Psoas muscle (tissue), 7 donors: ENCODE measurements at regions not wholly inside any gene's neighbourhood (a gene's known extent, or its start where the extent isn't known, plus 50 kb on each side); places are given as distances from the start of the nearest gene placed in this dataset.

Source experiments
- ATAC-seq, 4 donors: fragments of 200-7000 bp; cut with Tn5 transposase; one replicate each; pipeline ENCODE4 v1.9.1; 2020; ENCODE audit warnings: moderate library complexity in 3 of 4, mild to moderate bottlenecking in 2 of 4
- DNase-seq, 2 donors: peaks; one replicate each; pipeline ENCODE4 v3.0.0-alpha.2; 2020
- H3K27ac ChIP-seq: fragments of 200-600 bp; one replicate; pipeline ENCODE4 v1.8.0; 2022
- H3K27me3 ChIP-seq, 3 donors: fragments of 200-600 bp in 1 of 3; one replicate each; pipeline versions ENCODE4 v1.6.1 to v1.8.0; 2013 to 2022; ENCODE audit warnings: low read length in 2 of 3, mild to moderate bottlenecking in 2 of 3, moderate library complexity in 1 of 3; ENCODE audit not compliant: insufficient read depth in 3 of 3
- H3K36me3 ChIP-seq, 2 donors: fragments of 200-600 bp in 1 of 2; one replicate each; pipeline versions ENCODE4 v1.6.1 to v1.8.0; 2013 to 2022; ENCODE audit warnings: low read depth in 1 of 2, mild to moderate bottlenecking in 1 of 2, moderate library complexity in 1 of 2; ENCODE audit not compliant: insufficient read depth in 1 of 2
- H3K4me1 ChIP-seq: fragments of 200-600 bp; one replicate; pipeline ENCODE4 v1.8.0; 2022
- H3K4me3 ChIP-seq: fragments of 200-600 bp; one replicate; pipeline ENCODE4 v1.8.0; 2022; ENCODE audit warnings: mild to moderate bottlenecking
- H3K9me3 ChIP-seq: fragments of 200-600 bp; one replicate; pipeline ENCODE4 v1.8.0; 2022
- WGBS, 3 donors: extraction: QIAGEN DNeasy Blood & Tissue Kit; methylation state at CpG; one replicate each; pipeline versions ENCODE4 v1.1.6 to v1.1.7; 2013; 5-methylcytosine and 5-hydroxymethylcytosine counted together
- intact Hi-C, 2 donors: fragments of 100-400 bp; cut with DNase I; formaldehyde crosslinking; loops; one replicate each; pipeline versions ENCODE4 v1.11.0 to v1.14.2; 2022
- TF ChIP-seq, protein P1 (sequence below): fragments of 200-600 bp; IDR thresholded peaks from one replicate; pipeline ENCODE4 v1.8.0; 2022; ENCODE audit warnings: antibody characterized with exemption
- donor health status: healthy with polysubstance abuse.
- donor health status: DM: no; HTN: no; CAD: no; lungs with moderate emphysema.
- donor health status: Bipolar disorder and iron deficiency.
- donor health status: healthy.
- donor health status: DM: yes; HTN: yes; CAD: no.
- donor health status: DM: no; HTN: no; CAD: no.
- donor health status: DM: yes; HTN: yes; CAD: no.

DNA sequence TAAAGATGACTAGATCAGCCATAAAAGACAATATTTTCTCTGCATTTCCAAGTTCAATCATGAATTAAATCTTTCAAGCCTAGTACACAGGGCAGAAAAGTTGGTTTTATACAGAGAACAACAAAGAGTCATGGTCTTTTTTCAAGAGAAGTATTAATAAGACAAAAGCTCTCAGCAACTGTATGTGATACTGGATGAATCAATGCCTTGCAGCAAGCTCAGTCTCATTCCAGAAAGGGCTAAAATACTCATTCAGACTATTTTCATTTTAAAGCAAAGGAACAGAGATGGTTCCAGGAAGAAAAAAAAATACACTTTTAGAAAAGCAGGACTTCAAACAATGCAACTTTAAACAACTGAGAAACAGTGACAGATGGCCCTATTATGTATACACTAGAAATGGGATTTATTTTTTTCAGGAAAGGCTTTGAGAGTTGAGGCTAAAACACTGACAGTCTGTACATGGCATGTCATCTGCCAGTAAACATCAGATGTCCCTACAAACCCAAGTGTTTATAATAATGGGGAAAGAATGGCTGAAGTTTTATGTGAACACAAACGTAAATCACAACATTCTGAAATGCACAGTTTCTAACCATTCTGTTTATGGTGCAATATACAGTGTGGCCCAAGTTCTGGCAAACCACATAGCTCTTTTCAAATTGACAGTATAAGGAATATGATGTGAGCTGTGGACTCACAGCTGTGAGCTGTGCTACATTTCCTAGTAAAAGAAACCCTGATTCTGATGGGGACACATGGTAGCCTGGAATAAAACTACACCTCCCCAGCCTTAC is 114.3 kb upstream of the DST start:
- no peaks in the 10 kb centered on the region for H3K36me3 ChIP-seq
- H3K4me1 ChIP-seq, result peaks cover 53% of the 10 kb centered on the region
- TF ChIP-seq, protein P1, sequence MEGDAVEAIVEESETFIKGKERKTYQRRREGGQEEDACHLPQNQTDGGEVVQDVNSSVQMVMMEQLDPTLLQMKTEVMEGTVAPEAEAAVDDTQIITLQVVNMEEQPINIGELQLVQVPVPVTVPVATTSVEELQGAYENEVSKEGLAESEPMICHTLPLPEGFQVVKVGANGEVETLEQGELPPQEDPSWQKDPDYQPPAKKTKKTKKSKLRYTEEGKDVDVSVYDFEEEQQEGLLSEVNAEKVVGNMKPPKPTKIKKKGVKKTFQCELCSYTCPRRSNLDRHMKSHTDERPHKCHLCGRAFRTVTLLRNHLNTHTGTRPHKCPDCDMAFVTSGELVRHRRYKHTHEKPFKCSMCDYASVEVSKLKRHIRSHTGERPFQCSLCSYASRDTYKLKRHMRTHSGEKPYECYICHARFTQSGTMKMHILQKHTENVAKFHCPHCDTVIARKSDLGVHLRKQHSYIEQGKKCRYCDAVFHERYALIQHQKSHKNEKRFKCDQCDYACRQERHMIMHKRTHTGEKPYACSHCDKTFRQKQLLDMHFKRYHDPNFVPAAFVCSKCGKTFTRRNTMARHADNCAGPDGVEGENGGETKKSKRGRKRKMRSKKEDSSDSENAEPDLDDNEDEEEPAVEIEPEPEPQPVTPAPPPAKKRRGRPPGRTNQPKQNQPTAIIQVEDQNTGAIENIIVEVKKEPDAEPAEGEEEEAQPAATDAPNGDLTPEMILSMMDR, result no peak
- H3K27ac ChIP-seq, result peak overlapping the region; percentile 24
- H3K4me3 ChIP-seq, result no peak overlapping the region
- no peak for ATAC-seq
- no peaks in the 10 kb centered on the region for H3K9me3 ChIP-seq
- H3K27me3 ChIP-seq, result no peaks in the 10 kb centered on the region
- WGBS, 3 donors, result 63 to 70% (median 64%) methylated on average over 1 of the region's 1 CpG
- no peak for DNase-seq
- intact Hi-C loops, result loop anchor here in 1 of 2 donors (5.0 kb wide), 1 partner anchor 35 kb away; no protein-coding TSS in a partner anchor

DNA sequence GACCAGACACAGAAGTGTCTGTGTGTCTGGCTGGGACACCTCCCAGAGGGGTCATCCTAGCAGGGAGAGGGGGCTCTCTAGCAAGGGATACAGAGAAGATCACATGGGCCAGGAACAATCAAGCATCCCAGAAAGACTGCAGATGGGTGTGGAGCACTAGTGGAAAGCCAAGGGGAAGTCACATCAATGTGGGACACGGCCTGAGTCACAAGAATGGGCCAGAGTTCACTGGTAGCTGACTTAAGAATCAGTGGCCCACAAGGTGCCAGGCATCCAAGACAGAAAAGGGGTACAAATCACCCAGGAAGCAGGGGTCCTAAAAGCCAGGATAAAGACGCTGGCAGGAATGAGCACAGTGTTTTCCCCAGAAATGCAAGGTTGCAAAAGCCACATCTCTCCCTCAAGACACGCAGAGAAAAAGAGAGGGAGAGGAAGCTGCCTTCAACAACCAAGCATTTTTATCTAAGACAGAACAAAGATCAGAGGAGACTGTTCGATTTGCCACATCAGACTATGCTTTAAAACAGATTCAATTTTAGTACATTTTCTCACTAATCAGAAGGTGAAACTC is 113.6 kb upstream of the DST start:
- Histone ChIP-seq H3K27me3 (no peaks in the 10 kb centered on the region), H3K4me3 (no peak overlapping the region), H3K27ac (peak overlapping the region; percentile 48), H3K9me3 (no peaks in the 10 kb centered on the region), H3K36me3 (no peaks in the 10 kb centered on the region), H3K4me1 (peaks cover 60% of the 10 kb centered on the region)
- 60 to 73% (median 67%) methylated on average over 4 of the region's 4 CpGs for WGBS, 3 donors
- ATAC-seq, result peak in 3 of 4 donors; percentile 47 to 49 (median 48)
- TF ChIP-seq, protein P1, result no peak
- intact Hi-C loops, result loop anchor here in 1 of 2 donors (5.0 kb wide), 1 partner anchor 34 kb away; no protein-coding TSS in a partner anchor
- DNase-seq, result no peak

DNA sequence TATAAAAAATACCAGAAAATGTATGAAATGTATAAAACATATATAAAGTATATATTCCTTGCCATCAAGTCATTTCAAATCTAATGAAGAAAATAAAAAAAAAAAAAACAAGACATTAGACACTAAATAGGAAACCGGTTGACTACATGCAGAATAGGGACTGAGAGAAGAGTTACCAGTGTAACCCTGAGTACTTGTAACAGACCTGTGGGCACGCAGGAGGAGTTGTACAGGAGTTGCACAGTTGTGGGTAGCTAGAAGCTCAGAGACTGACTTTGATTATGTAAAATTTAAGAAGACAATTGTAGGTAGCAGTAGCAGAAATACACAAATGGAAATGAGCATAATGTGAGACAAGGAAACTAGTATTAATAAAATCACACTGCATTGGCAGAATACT is 112.4 kb upstream of the DST start:
- no peak for DNase-seq
- WGBS, 3 donors, result 65 to 88% (median 68%) methylated on average over 2 of the region's 2 CpGs
- TF ChIP-seq, protein P1, result no peak
- peak overlapping the region; percentile 24 for H3K27ac ChIP-seq
- H3K9me3 ChIP-seq, result no peaks in the 10 kb centered on the region
- no peak overlapping the region for H3K4me3 ChIP-seq
- intact Hi-C loops, result loop anchor here in 1 of 2 donors (5.0 kb wide), 1 partner anchor 33 kb away; no protein-coding TSS in a partner anchor
- H3K36me3 ChIP-seq, result no peaks in the 10 kb centered on the region
- peaks cover 65% of the 10 kb centered on the region for H3K4me1 ChIP-seq
- H3K27me3 ChIP-seq, result no peaks in the 10 kb centered on the region
- ATAC-seq, result no peak

DNA sequence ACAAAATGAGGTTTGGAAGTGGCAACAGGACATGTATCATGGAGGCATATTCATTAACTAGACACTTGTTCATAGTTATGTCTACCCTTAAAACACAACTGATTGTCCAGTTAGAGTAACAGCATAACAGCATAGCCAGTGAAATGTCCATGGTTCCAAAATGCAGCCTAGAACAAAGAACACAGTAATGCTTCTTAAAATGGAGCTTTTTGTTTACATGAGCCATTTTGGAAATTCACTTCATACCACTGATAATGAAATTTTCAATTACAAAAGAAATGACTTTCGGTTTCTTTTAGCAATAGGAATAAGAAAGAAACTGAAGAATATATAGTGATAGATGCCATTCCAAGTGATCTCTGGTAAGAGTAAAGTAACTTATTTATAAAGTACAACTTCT is 111.1 kb upstream of the DST start:
- no peak for DNase-seq
- Histone ChIP-seq H3K27me3 (no peaks in the 10 kb centered on the region), H3K36me3 (no peaks in the 10 kb centered on the region), H3K4me1 (peaks cover 66% of the 10 kb centered on the region), H3K27ac (peak overlapping the region; percentile 11), H3K9me3 (no peaks in the 10 kb centered on the region), H3K4me3 (no peak overlapping the region)
- ATAC-seq, result no peak
- TF ChIP-seq, protein P1, result no peak
- 96% methylated on average over 1 of the region's 1 CpG for WGBS, 3 donors
- intact Hi-C loops, result no loop called here
